ENCODE measurements at regions not wholly inside any gene's neighbourhood (a gene's known extent, or its start where the extent isn't known, plus 50 kb on each side); places are given as distances from the start of the nearest gene placed in this dataset.

- intact Hi-C loops (cut with micrococcal nuclease; ENCODE audit: unreplicated experiment): no loop called here
- DNase-seq (ENCODE audit: low spot score): no peak
- Histone ChIP-seq H3K79me2 (ENCODE audit: insufficient read depth, low read depth, low read length) (no peaks in the 10 kb centered on the region), H2AFZ (ENCODE audit: low read length) (no peak overlapping the region), H3K36me3 (ENCODE audit: insufficient read depth, low read length) (no peaks in the 10 kb centered on the region), H3K4me3 (ENCODE audit: low read depth, low read length, poor library complexity, severe bottlenecking) (no peak overlapping the region), H3K27ac (ENCODE audit: low read depth, low read length, poor library complexity, severe bottlenecking) (no peak overlapping the region), H3K9me2 (ENCODE audit: insufficient read depth, low read length) (no peaks in the 10 kb centered on the region), H3K4me2 (ENCODE audit: low read length) (no peak overlapping the region), H3K9me3 (ENCODE audit: low read length) (no peaks in the 10 kb centered on the region), H3K4me1 (ENCODE audit: insufficient read depth, low read length, poor library complexity, severe bottlenecking) (no peaks in the 10 kb centered on the region), H4K20me1 (ENCODE audit: insufficient read depth, low read length) (no peaks in the 10 kb centered on the region)
- CTCF ChIA-PET (ENCODE audit: unreplicated experiment): no interaction called here
- TF ChIP-seq CTCF (conservative IDR thresholded peaks at IDR 0.05; ENCODE audit: low read length) (no peak), EZH2phosphoT487 (IDR thresholded peaks at IDR 0.05; ENCODE audit: borderline replicate concordance, low read depth, low read length) (no peak)
- POLR2A ChIA-PET: no interaction called here
- BruUV-seq (replicated peaks): no TSS peak
These were observed 84.8 kb upstream of the FICD start for GRCh38 chr12:108430245-108430644.

GRCh38 chr12:108425238-108425795 lies 86.2 kb upstream of the CMKLR1 start:
- no peak for DNase-seq (ENCODE audit: low spot score)
- H3K36me3 ChIP-seq (ENCODE audit: insufficient read depth, low read length): no peaks in the 10 kb centered on the region
- no peak overlapping the region for H2AFZ ChIP-seq (ENCODE audit: low read length)
- no peak overlapping the region for H3K4me2 ChIP-seq (ENCODE audit: low read length)
- intact Hi-C loops (cut with micrococcal nuclease; ENCODE audit: unreplicated experiment): no loop called here
- no TSS peak for BruUV-seq (replicated peaks)
- no peaks in the 10 kb centered on the region for H3K9me3 ChIP-seq (ENCODE audit: low read length)
- ChIA-PET POLR2A (no interaction called here), CTCF (ENCODE audit: unreplicated experiment) (no interaction called here)
- H3K79me2 ChIP-seq (ENCODE audit: insufficient read depth, low read depth, low read length): no peaks in the 10 kb centered on the region
- no peak overlapping the region for H3K4me3 ChIP-seq (ENCODE audit: low read depth, low read length, poor library complexity, severe bottlenecking)
- no peak for TF ChIP-seq EZH2phosphoT487 (IDR thresholded peaks at IDR 0.05; ENCODE audit: borderline replicate concordance, low read depth, low read length)
- TF ChIP-seq CTCF (conservative IDR thresholded peaks at IDR 0.05; ENCODE audit: low read length): no peak
- no peaks in the 10 kb centered on the region for H3K9me2 ChIP-seq (ENCODE audit: insufficient read depth, low read length)
- no peaks in the 10 kb centered on the region for H3K4me1 ChIP-seq (ENCODE audit: insufficient read depth, low read length, poor library complexity, severe bottlenecking)
- H3K27ac ChIP-seq (ENCODE audit: low read depth, low read length, poor library complexity, severe bottlenecking): no peak overlapping the region
- no peaks in the 10 kb centered on the region for H4K20me1 ChIP-seq (ENCODE audit: insufficient read depth, low read length)

- no peaks in the 10 kb centered on the region for H4K20me1 ChIP-seq (ENCODE audit: insufficient read depth, low read length)
- no peak overlapping the region for H3K4me2 ChIP-seq (ENCODE audit: low read length)
- no peaks in the 10 kb centered on the region for H3K9me2 ChIP-seq (ENCODE audit: insufficient read depth, low read length)
- BruUV-seq (replicated peaks): no TSS peak
- POLR2A ChIA-PET: no interaction called here
- no peak overlapping the region for H3K4me3 ChIP-seq (ENCODE audit: low read depth, low read length, poor library complexity, severe bottlenecking)
- TF ChIP-seq EZH2phosphoT487 (IDR thresholded peaks at IDR 0.05; ENCODE audit: borderline replicate concordance, low read depth, low read length): no peak
- no peak for TF ChIP-seq CTCF (conservative IDR thresholded peaks at IDR 0.05; ENCODE audit: low read length)
- intact Hi-C loops (cut with micrococcal nuclease; ENCODE audit: unreplicated experiment): no loop called here
- CTCF ChIA-PET (ENCODE audit: unreplicated experiment): no interaction called here
- no peaks in the 10 kb centered on the region for H3K9me3 ChIP-seq (ENCODE audit: low read length)
- H2AFZ ChIP-seq (ENCODE audit: low read length): no peak overlapping the region
- H3K36me3 ChIP-seq (ENCODE audit: insufficient read depth, low read length): no peaks in the 10 kb centered on the region
- no peaks in the 10 kb centered on the region for H3K4me1 ChIP-seq (ENCODE audit: insufficient read depth, low read length, poor library complexity, severe bottlenecking)
- no peak overlapping the region for H3K27ac ChIP-seq (ENCODE audit: low read depth, low read length, poor library complexity, severe bottlenecking)
- H3K79me2 ChIP-seq (ENCODE audit: insufficient read depth, low read depth, low read length): no peaks in the 10 kb centered on the region
- DNase-seq (ENCODE audit: low spot score): no peak
These were observed 85.7 kb upstream of the CMKLR1 start for GRCh38 chr12:108424816-108425215.
